ENCODE measurements at regions not wholly inside any gene's neighbourhood (a gene's known extent, or its start where the extent isn't known, plus 50 kb on each side); places are given as distances from the start of the nearest gene placed in this dataset.

- DNase-seq (no peak), ATAC-seq (ENCODE audit: low read depth in 2 of 2) (no peak)
- H3K4me3 Mint-ChIP-seq: no peak overlapping the region
- Histone ChIP-seq H3K27ac (ENCODE audit: insufficient read depth, low read length, poor library complexity, severe bottlenecking) (no peak overlapping the region), H3K9me3 (ENCODE audit: control insufficient read depth in 2 of 2, low read length in 2 of 2) (no peaks in the 10 kb centered on the region), H3K36me3 (ENCODE audit: control insufficient read depth, insufficient read depth, low read length) (no peaks in the 10 kb centered on the region), H3K27me3 (ENCODE audit: control insufficient read depth, insufficient read depth, low read length) (no peaks in the 10 kb centered on the region), H3K4me1 (ENCODE audit: control insufficient read depth, insufficient read depth, low read length, poor library complexity, severe bottlenecking) (no peaks in the 10 kb centered on the region), H3K4me3 (ENCODE audit: low read depth, low read length) (no peak overlapping the region)
- no peak overlapping the region for H3K27ac Mint-ChIP-seq
- no peaks in the 10 kb centered on the region for H3K27me3 Mint-ChIP-seq
- H3K9me3 Mint-ChIP-seq: peaks cover 3 to 11% (median 8%) of the 10 kb centered on the region in 7 donors
- no peaks in the 10 kb centered on the region for H3K36me3 Mint-ChIP-seq
- H3K4me1 Mint-ChIP-seq: no peaks in the 10 kb centered on the region
Measured at GRCh38 chr9:118330191-118330986, 626.2 kb downstream of the TLR4 start.

GRCh38 chr9:118331622-118332045 is 627.4 kb downstream of the TLR4 start:
- no peak overlapping the region for H3K4me3 ChIP-seq (ENCODE audit: low read depth, low read length)
- H3K9me3 ChIP-seq (ENCODE audit: control insufficient read depth in 2 of 2, low read length in 2 of 2): no peaks in the 10 kb centered on the region
- peaks cover 0 to 7% (median 4%) of the 10 kb centered on the region in 7 donors for H3K9me3 Mint-ChIP-seq
- DNase-seq (no peak), ATAC-seq (ENCODE audit: low read depth in 2 of 2) (no peak)
- H3K27ac ChIP-seq (ENCODE audit: insufficient read depth, low read length, poor library complexity, severe bottlenecking): no peak overlapping the region
- no peaks in the 10 kb centered on the region for H3K4me1 ChIP-seq (ENCODE audit: control insufficient read depth, insufficient read depth, low read length, poor library complexity, severe bottlenecking)
- no peaks in the 10 kb centered on the region for H3K27me3 ChIP-seq (ENCODE audit: control insufficient read depth, insufficient read depth, low read length)
- no peak overlapping the region for H3K27ac Mint-ChIP-seq
- H3K4me1 Mint-ChIP-seq: no peaks in the 10 kb centered on the region
- H3K27me3 Mint-ChIP-seq: no peaks in the 10 kb centered on the region
- H3K36me3 Mint-ChIP-seq: no peaks in the 10 kb centered on the region
- no peaks in the 10 kb centered on the region for H3K36me3 ChIP-seq (ENCODE audit: control insufficient read depth, insufficient read depth, low read length)
- H3K4me3 Mint-ChIP-seq: no peak overlapping the region

GRCh38 chr9:118336250-118336942 is 632.2 kb downstream of the TLR4 start:
- DNase-seq (no peak), ATAC-seq (ENCODE audit: low read depth in 2 of 2) (no peak)
- Mint-ChIP-seq H3K9me3 (peaks cover 0 to 7% (median 2%) of the 10 kb centered on the region in 7 donors), H3K36me3 (no peaks in the 10 kb centered on the region), H3K27ac (no peak overlapping the region), H3K4me1 (no peaks in the 10 kb centered on the region), H3K4me3 (no peak overlapping the region), H3K27me3 (no peaks in the 10 kb centered on the region)
- no peaks in the 10 kb centered on the region for H3K27me3 ChIP-seq (ENCODE audit: control insufficient read depth, insufficient read depth, low read length)
- H3K4me1 ChIP-seq (ENCODE audit: control insufficient read depth, insufficient read depth, low read length, poor library complexity, severe bottlenecking): no peaks in the 10 kb centered on the region
- no peak overlapping the region for H3K27ac ChIP-seq (ENCODE audit: insufficient read depth, low read length, poor library complexity, severe bottlenecking)
- H3K36me3 ChIP-seq (ENCODE audit: control insufficient read depth, insufficient read depth, low read length): no peaks in the 10 kb centered on the region
- no peaks in the 10 kb centered on the region for H3K9me3 ChIP-seq (ENCODE audit: control insufficient read depth in 2 of 2, low read length in 2 of 2)
- no peak overlapping the region for H3K4me3 ChIP-seq (ENCODE audit: low read depth, low read length)

GRCh38 chr9:118336943-118337330 is 632.7 kb downstream of the TLR4 start:
- Mint-ChIP-seq H3K27ac (no peak overlapping the region), H3K9me3 (peaks cover 0 to 7% (median 2%) of the 10 kb centered on the region in 7 donors), H3K27me3 (no peaks in the 10 kb centered on the region), H3K36me3 (no peaks in the 10 kb centered on the region), H3K4me1 (no peaks in the 10 kb centered on the region), H3K4me3 (no peak overlapping the region)
- H3K27me3 ChIP-seq (ENCODE audit: control insufficient read depth, insufficient read depth, low read length): no peaks in the 10 kb centered on the region
- DNase-seq (no peak), ATAC-seq (ENCODE audit: low read depth in 2 of 2) (no peak)
- no peak overlapping the region for H3K4me3 ChIP-seq (ENCODE audit: low read depth, low read length)
- H3K36me3 ChIP-seq (ENCODE audit: control insufficient read depth, insufficient read depth, low read length): no peaks in the 10 kb centered on the region
- H3K4me1 ChIP-seq (ENCODE audit: control insufficient read depth, insufficient read depth, low read length, poor library complexity, severe bottlenecking): no peaks in the 10 kb centered on the region
- no peaks in the 10 kb centered on the region for H3K9me3 ChIP-seq (ENCODE audit: control insufficient read depth in 2 of 2, low read length in 2 of 2)
- no peak overlapping the region for H3K27ac ChIP-seq (ENCODE audit: insufficient read depth, low read length, poor library complexity, severe bottlenecking)

GRCh38 chr9:118360036-118360435 is 655.8 kb downstream of the TLR4 start:
- DNase-seq (no peak), ATAC-seq (ENCODE audit: low read depth in 2 of 2) (no peak)
- Mint-ChIP-seq H3K4me3 (no peak overlapping the region), H3K27ac (no peak overlapping the region), H3K27me3 (no peaks in the 10 kb centered on the region), H3K36me3 (no peaks in the 10 kb centered on the region), H3K9me3 (peaks cover 0 to 6% (median 3%) of the 10 kb centered on the region in 7 donors), H3K4me1 (no peaks in the 10 kb centered on the region)
- H3K27ac ChIP-seq (ENCODE audit: insufficient read depth, low read length, poor library complexity, severe bottlenecking): no peak overlapping the region
- H3K27me3 ChIP-seq (ENCODE audit: control insufficient read depth, insufficient read depth, low read length): no peaks in the 10 kb centered on the region
- no peaks in the 10 kb centered on the region for H3K4me1 ChIP-seq (ENCODE audit: control insufficient read depth, insufficient read depth, low read length, poor library complexity, severe bottlenecking)
- no peaks in the 10 kb centered on the region for H3K36me3 ChIP-seq (ENCODE audit: control insufficient read depth, insufficient read depth, low read length)
- H3K9me3 ChIP-seq (ENCODE audit: control insufficient read depth in 2 of 2, low read length in 2 of 2): no peaks in the 10 kb centered on the region
- H3K4me3 ChIP-seq (ENCODE audit: low read depth, low read length): no peak overlapping the region

GRCh38 chr9:118362123-118362522 is 657.9 kb downstream of the TLR4 start:
- H3K36me3 ChIP-seq (ENCODE audit: control insufficient read depth, insufficient read depth, low read length): no peaks in the 10 kb centered on the region
- Mint-ChIP-seq H3K36me3 (no peaks in the 10 kb centered on the region), H3K4me1 (no peaks in the 10 kb centered on the region), H3K27ac (no peak overlapping the region), H3K9me3 (peaks cover 1 to 12% (median 4%) of the 10 kb centered on the region in 7 donors), H3K4me3 (no peak overlapping the region), H3K27me3 (no peaks in the 10 kb centered on the region)
- no peaks in the 10 kb centered on the region for H3K4me1 ChIP-seq (ENCODE audit: control insufficient read depth, insufficient read depth, low read length, poor library complexity, severe bottlenecking)
- no peaks in the 10 kb centered on the region for H3K27me3 ChIP-seq (ENCODE audit: control insufficient read depth, insufficient read depth, low read length)
- ATAC-seq (ENCODE audit: low read depth in 2 of 2) (no peak), DNase-seq (no peak)
- H3K4me3 ChIP-seq (ENCODE audit: low read depth, low read length): no peak overlapping the region
- no peaks in the 10 kb centered on the region for H3K9me3 ChIP-seq (ENCODE audit: control insufficient read depth in 2 of 2, low read length in 2 of 2)
- no peak overlapping the region for H3K27ac ChIP-seq (ENCODE audit: insufficient read depth, low read length, poor library complexity, severe bottlenecking)

GRCh38 chr9:118362596-118362995 is 658.4 kb downstream of the TLR4 start:
- Histone ChIP-seq H3K27ac (ENCODE audit: insufficient read depth, low read length, poor library complexity, severe bottlenecking) (no peak overlapping the region), H3K4me3 (ENCODE audit: low read depth, low read length) (no peak overlapping the region), H3K4me1 (ENCODE audit: control insufficient read depth, insufficient read depth, low read length, poor library complexity, severe bottlenecking) (no peaks in the 10 kb centered on the region), H3K36me3 (ENCODE audit: control insufficient read depth, insufficient read depth, low read length) (no peaks in the 10 kb centered on the region), H3K9me3 (ENCODE audit: control insufficient read depth in 2 of 2, low read length in 2 of 2) (no peaks in the 10 kb centered on the region), H3K27me3 (ENCODE audit: control insufficient read depth, insufficient read depth, low read length) (no peaks in the 10 kb centered on the region)
- H3K4me1 Mint-ChIP-seq: no peaks in the 10 kb centered on the region
- H3K36me3 Mint-ChIP-seq: no peaks in the 10 kb centered on the region
- DNase-seq: no peak
- H3K4me3 Mint-ChIP-seq: no peak overlapping the region
- no peak for ATAC-seq (ENCODE audit: low read depth in 2 of 2)
- H3K27me3 Mint-ChIP-seq: no peaks in the 10 kb centered on the region
- no peak overlapping the region for H3K27ac Mint-ChIP-seq
- H3K9me3 Mint-ChIP-seq: peaks cover 1 to 12% (median 4%) of the 10 kb centered on the region in 7 donors
